ENCODE measurements at regions not wholly inside any gene's neighbourhood (a gene's known extent, or its start where the extent isn't known, plus 50 kb on each side); places are given as distances from the start of the nearest gene placed in this dataset.

- no peak overlapping the region for H3K27ac Mint-ChIP-seq
Observed at GRCh38 chr1:81547261-81547911, 253.3 kb upstream of the ADGRL2 start.

GRCh38 chr1:81545734-81546133 is 255.0 kb upstream of the ADGRL2 start:
- DNase-seq (no peak), ATAC-seq (no peak)
- H3K27me3 Mint-ChIP-seq = no peaks in the 10 kb centered on the region
- CTCF ChIA-PET = no interaction called here
- H3K27ac Mint-ChIP-seq = no peak overlapping the region
- no peak overlapping the region for H3K4me3 Mint-ChIP-seq
- no peaks in the 10 kb centered on the region for H3K9me3 Mint-ChIP-seq (ENCODE audit: low read depth)
- no peaks in the 10 kb centered on the region for H3K36me3 Mint-ChIP-seq
- H3K4me1 Mint-ChIP-seq = peaks cover 4% of the 10 kb centered on the region

More at GRCh38 chr1:81547261-81547911, 253.3 kb upstream of the ADGRL2 start:
- H3K4me1 Mint-ChIP-seq = peaks cover 4% of the 10 kb centered on the region
- no peaks in the 10 kb centered on the region for H3K9me3 Mint-ChIP-seq (ENCODE audit: low read depth)
- ATAC-seq = no peak
- no peak for DNase-seq
- CTCF ChIA-PET = no interaction called here
- no peak overlapping the region for H3K4me3 Mint-ChIP-seq
- no peaks in the 10 kb centered on the region for H3K36me3 Mint-ChIP-seq
- H3K27me3 Mint-ChIP-seq = no peaks in the 10 kb centered on the region

- Mint-ChIP-seq H3K36me3 (no peaks in the 10 kb centered on the region), H3K4me1 (no peaks in the 10 kb centered on the region), H3K27me3 (no peaks in the 10 kb centered on the region), H3K4me3 (no peak overlapping the region), H3K9me3 (ENCODE audit: low read depth) (peaks cover 2% of the 10 kb centered on the region), H3K27ac (no peak overlapping the region)
- DNase-seq = no peak
- CTCF ChIA-PET = no interaction called here
- ATAC-seq = no peak
Observed at GRCh38 chr1:81543764-81544163, 257.0 kb upstream of the ADGRL2 start.

- H3K27me3 Mint-ChIP-seq = no peaks in the 10 kb centered on the region
- no peaks in the 10 kb centered on the region for H3K4me1 Mint-ChIP-seq
- no peak for DNase-seq
- H3K36me3 Mint-ChIP-seq = no peaks in the 10 kb centered on the region
- H3K27ac Mint-ChIP-seq = no peak overlapping the region
- peaks cover 2% of the 10 kb centered on the region for H3K9me3 Mint-ChIP-seq (ENCODE audit: low read depth)
- no peak for ATAC-seq
- H3K4me3 Mint-ChIP-seq = no peak overlapping the region
- CTCF ChIA-PET = no interaction called here
Observed at GRCh38 chr1:81542196-81542595, 258.5 kb upstream of the ADGRL2 start.

GRCh38 chr1:81540216-81540615 is 260.5 kb upstream of the ADGRL2 start:
- ATAC-seq = no peak
- H3K4me3 Mint-ChIP-seq = no peak overlapping the region
- peaks cover 4% of the 10 kb centered on the region for H3K9me3 Mint-ChIP-seq (ENCODE audit: low read depth)
- H3K36me3 Mint-ChIP-seq = no peaks in the 10 kb centered on the region
- no peak for DNase-seq
- H3K4me1 Mint-ChIP-seq = no peaks in the 10 kb centered on the region
- CTCF ChIA-PET = no interaction called here
- H3K27ac Mint-ChIP-seq = no peak overlapping the region
- no peaks in the 10 kb centered on the region for H3K27me3 Mint-ChIP-seq

- Mint-ChIP-seq H3K4me1 (no peaks in the 10 kb centered on the region), H3K4me3 (no peak overlapping the region), H3K27ac (no peak overlapping the region), H3K36me3 (no peaks in the 10 kb centered on the region), H3K27me3 (no peaks in the 10 kb centered on the region), H3K9me3 (ENCODE audit: low read depth) (peaks cover 2% of the 10 kb centered on the region)
- no peak for DNase-seq
- ATAC-seq = no peak
- CTCF ChIA-PET = no interaction called here
Observed at GRCh38 chr1:81529014-81529413, 271.7 kb upstream of the ADGRL2 start.

- H3K27me3 Mint-ChIP-seq = no peaks in the 10 kb centered on the region
- ATAC-seq (no peak), DNase-seq (no peak)
- CTCF ChIA-PET = no interaction called here
- H3K9me3 Mint-ChIP-seq (ENCODE audit: low read depth) = peaks cover 2% of the 10 kb centered on the region
- H3K36me3 Mint-ChIP-seq = no peaks in the 10 kb centered on the region
- no peak overlapping the region for H3K4me3 Mint-ChIP-seq
- H3K4me1 Mint-ChIP-seq = no peaks in the 10 kb centered on the region
- no peak overlapping the region for H3K27ac Mint-ChIP-seq
Observed at GRCh38 chr1:81525085-81525484, 275.6 kb upstream of the ADGRL2 start.

GRCh38 chr1:81519987-81520386 is 280.7 kb upstream of the ADGRL2 start:
- no peak for ATAC-seq
- CTCF ChIA-PET = no interaction called here
- no peaks in the 10 kb centered on the region for H3K36me3 Mint-ChIP-seq

GRCh38 chr1:81517987-81518386 is 282.7 kb upstream of the ADGRL2 start:
- no peaks in the 10 kb centered on the region for H3K27me3 Mint-ChIP-seq
- CTCF ChIA-PET = no interaction called here
- no peaks in the 10 kb centered on the region for H3K4me1 Mint-ChIP-seq
- no peak for DNase-seq
- H3K9me3 Mint-ChIP-seq (ENCODE audit: low read depth) = peaks cover 6% of the 10 kb centered on the region
- no peaks in the 10 kb centered on the region for H3K36me3 Mint-ChIP-seq
- no peak overlapping the region for H3K27ac Mint-ChIP-seq
- H3K4me3 Mint-ChIP-seq = no peak overlapping the region
- ATAC-seq = no peak

More at GRCh38 chr1:81519987-81520386, 280.7 kb upstream of the ADGRL2 start:
- H3K27ac Mint-ChIP-seq = no peak overlapping the region
- no peak for DNase-seq
- no peaks in the 10 kb centered on the region for H3K27me3 Mint-ChIP-seq
- no peak overlapping the region for H3K4me3 Mint-ChIP-seq
- peaks cover 6% of the 10 kb centered on the region for H3K9me3 Mint-ChIP-seq (ENCODE audit: low read depth)
- H3K4me1 Mint-ChIP-seq = no peaks in the 10 kb centered on the region

- Mint-ChIP-seq H3K4me3 (no peak overlapping the region), H3K4me1 (no peaks in the 10 kb centered on the region), H3K27ac (no peak overlapping the region), H3K9me3 (ENCODE audit: low read depth) (peaks cover 6% of the 10 kb centered on the region), H3K27me3 (no peaks in the 10 kb centered on the region), H3K36me3 (no peaks in the 10 kb centered on the region)
- CTCF ChIA-PET = no interaction called here
- no peak for DNase-seq
- ATAC-seq = no peak
Observed at GRCh38 chr1:81513796-81514354, 286.9 kb upstream of the ADGRL2 start.

GRCh38 chr1:81512252-81513003 is 288.3 kb upstream of the ADGRL2 start:
- no peak overlapping the region for H3K27ac Mint-ChIP-seq
- no peaks in the 10 kb centered on the region for H3K27me3 Mint-ChIP-seq
- CTCF ChIA-PET = no interaction called here
- DNase-seq (no peak), ATAC-seq (no peak)
- no peak overlapping the region for H3K4me3 Mint-ChIP-seq
- no peaks in the 10 kb centered on the region for H3K36me3 Mint-ChIP-seq
- H3K4me1 Mint-ChIP-seq = no peaks in the 10 kb centered on the region
- peaks cover 2% of the 10 kb centered on the region for H3K9me3 Mint-ChIP-seq (ENCODE audit: low read depth)

- Mint-ChIP-seq H3K36me3 (no peaks in the 10 kb centered on the region), H3K27me3 (no peaks in the 10 kb centered on the region), H3K4me1 (no peaks in the 10 kb centered on the region), H3K4me3 (no peak overlapping the region), H3K27ac (no peak overlapping the region), H3K9me3 (ENCODE audit: low read depth) (peaks cover 2% of the 10 kb centered on the region)
- DNase-seq (no peak), ATAC-seq (no peak)
- CTCF ChIA-PET = interaction anchor here (0.6 kb wide), 1 partner anchor 12 kb away, joined by 3 read pairs; no protein-coding TSS in a partner anchor
Observed at GRCh38 chr1:81511281-81511680, 289.5 kb upstream of the ADGRL2 start.

- no peak overlapping the region for H3K27ac Mint-ChIP-seq
- ATAC-seq = no peak
- H3K4me3 Mint-ChIP-seq = no peak overlapping the region
- DNase-seq = no peak
- no peaks in the 10 kb centered on the region for H3K4me1 Mint-ChIP-seq
- no peaks in the 10 kb centered on the region for H3K36me3 Mint-ChIP-seq
- H3K9me3 Mint-ChIP-seq (ENCODE audit: low read depth) = peaks cover 2% of the 10 kb centered on the region
- no peaks in the 10 kb centered on the region for H3K27me3 Mint-ChIP-seq
- CTCF ChIA-PET = interaction anchor here (0.6 kb wide), 1 partner anchor 13 kb away, joined by 3 read pairs; no protein-coding TSS in a partner anchor
Observed at GRCh38 chr1:81510701-81511100, 290.0 kb upstream of the ADGRL2 start.

- no peak overlapping the region for H3K27ac Mint-ChIP-seq
- DNase-seq (no peak), ATAC-seq (no peak)
- no peaks in the 10 kb centered on the region for H3K27me3 Mint-ChIP-seq
- H3K4me1 Mint-ChIP-seq = no peaks in the 10 kb centered on the region
- H3K36me3 Mint-ChIP-seq = no peaks in the 10 kb centered on the region
- H3K4me3 Mint-ChIP-seq = no peak overlapping the region
- CTCF ChIA-PET = no interaction called here
- peaks cover 2% of the 10 kb centered on the region for H3K9me3 Mint-ChIP-seq (ENCODE audit: low read depth)
Observed at GRCh38 chr1:81509594-81509993, 291.1 kb upstream of the ADGRL2 start.

Data from activated CD8-positive, alpha-beta memory T cell treated with anti-CD3 and anti-CD28 coated beads, Interleukin-2, amount 10 ng/mL, durations not matched to agents 7 days and 5 days (primary cell).